ENCODE measurements at regions not wholly inside any gene's neighbourhood (a gene's known extent, or its start where the extent isn't known, plus 50 kb on each side); places are given as distances from the start of the nearest gene placed in this dataset.
"Not testable (repeated sequence)": the region's sequence is repeated elsewhere in the genome, so short reads cannot be mapped to it uniquely, and the experiment has no call there.

GRCh38 chr4:62510228-62510627, 1310.1 kb downstream of the ADGRL3 start:
- DNase-seq = no peak

GRCh38 chr4:62500296-62500695, 1300.2 kb downstream of the ADGRL3 start:
- no peak for DNase-seq

GRCh38 chr4:62495032-62495431, 1294.9 kb downstream of the ADGRL3 start:
- DNase-seq = no peak

GRCh38 chr4:62491756-62492155, 1291.6 kb downstream of the ADGRL3 start:
- DNase-seq = not testable (repeated sequence)

- no peak for DNase-seq
These were observed 1290.5 kb downstream of the ADGRL3 start for GRCh38 chr4:62490635-62491034.

DNA sequence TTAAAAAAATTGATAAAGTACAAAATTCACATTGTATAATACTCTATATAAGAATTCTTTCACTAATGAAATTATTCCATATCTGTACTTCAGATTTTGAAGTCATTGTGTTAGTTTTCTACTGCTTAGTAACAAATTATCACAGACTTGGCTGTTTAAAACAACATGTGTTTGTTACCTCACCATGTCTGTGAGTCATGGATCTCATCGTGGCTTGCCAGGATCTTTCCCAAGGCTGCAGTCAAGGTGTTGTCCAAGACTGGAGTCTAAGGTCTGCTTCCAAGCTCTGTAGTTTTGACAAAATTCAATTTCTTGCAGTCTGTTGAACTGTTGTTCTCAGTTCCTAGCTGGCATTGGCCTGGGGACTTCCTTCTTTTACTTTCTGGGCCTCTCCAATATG, 1286.9 kb downstream of the ADGRL3 start:
- no peak for DNase-seq

- DNase-seq = no peak
These were observed 1284.2 kb downstream of the ADGRL3 start for GRCh38 chr4:62484357-62484756.

GRCh38 chr4:62482355-62482754, 1282.2 kb downstream of the ADGRL3 start:
- no peak for DNase-seq

DNA sequence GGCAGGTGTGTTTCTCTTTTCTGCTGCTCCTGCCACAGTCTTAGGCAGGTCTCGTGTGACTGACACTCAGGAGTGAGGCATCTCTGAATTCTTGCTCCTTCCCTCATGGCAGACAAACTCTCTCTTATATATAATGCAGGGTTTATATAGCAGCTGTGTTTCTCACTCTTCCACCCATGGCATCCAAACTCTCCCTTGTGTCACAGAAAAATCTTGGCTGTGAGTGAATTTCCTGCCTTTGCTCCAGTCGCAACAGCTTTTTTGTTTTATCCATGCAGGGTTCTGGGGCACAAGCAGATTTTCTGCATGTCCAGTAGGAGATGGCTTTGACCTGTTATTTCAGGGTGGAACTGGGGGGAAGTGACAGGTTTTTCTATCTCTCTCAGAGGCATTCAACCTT, 1275.5 kb downstream of the ADGRL3 start:
- no peak for DNase-seq

DNA sequence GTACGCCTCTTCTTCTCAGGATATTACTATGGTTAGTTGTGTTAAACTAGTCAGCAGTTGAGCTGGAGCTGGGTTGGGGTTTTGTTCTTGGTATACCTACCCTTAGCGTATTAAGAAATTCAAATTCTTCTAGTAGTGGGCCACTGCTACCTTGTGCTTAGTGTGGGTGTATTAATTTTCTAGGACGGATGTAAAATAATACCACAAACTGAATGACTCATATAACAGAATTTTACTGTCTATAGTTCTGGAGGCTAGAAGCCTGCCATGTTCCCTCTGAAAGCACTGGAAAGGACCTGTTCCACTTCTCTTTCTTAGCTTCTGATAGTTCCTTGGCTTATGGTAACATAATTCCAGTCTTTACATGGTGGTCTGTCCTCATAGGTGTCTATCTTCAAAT, 1274.7 kb downstream of the ADGRL3 start:
- no peak for DNase-seq

- DNase-seq = no peak
These were observed 1270.9 kb downstream of the ADGRL3 start for GRCh38 chr4:62471021-62471420.

DNA sequence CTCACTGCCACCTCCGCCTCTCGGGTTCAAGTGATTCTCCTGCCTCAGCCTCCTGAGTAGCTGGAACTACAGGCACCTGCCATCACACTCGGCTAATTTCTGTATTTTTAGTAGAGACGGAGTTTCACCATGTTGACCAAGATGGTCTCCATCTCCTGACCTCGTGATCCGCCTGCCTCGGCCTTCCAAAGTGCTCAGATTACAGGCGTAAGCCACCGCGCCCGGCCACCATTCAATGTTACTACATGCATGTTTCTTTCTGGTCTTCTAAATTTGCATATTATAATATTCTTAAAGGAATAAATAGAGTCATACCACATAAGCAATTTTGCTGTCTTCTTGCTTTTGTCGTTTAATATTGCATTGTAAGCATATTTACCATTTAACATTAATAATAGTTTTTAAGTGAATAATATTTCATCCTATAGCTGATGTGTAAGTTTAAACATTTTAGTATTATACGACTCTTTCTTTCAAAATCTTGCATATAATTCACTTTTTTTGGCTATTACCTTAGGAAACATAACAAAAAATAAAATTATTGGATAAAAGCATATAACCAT, 1270.4 kb downstream of the ADGRL3 start:
- DNase-seq = no peak

- DNase-seq = no peak
These were observed 1269.9 kb downstream of the ADGRL3 start for GRCh38 chr4:62470020-62470419.

DNA sequence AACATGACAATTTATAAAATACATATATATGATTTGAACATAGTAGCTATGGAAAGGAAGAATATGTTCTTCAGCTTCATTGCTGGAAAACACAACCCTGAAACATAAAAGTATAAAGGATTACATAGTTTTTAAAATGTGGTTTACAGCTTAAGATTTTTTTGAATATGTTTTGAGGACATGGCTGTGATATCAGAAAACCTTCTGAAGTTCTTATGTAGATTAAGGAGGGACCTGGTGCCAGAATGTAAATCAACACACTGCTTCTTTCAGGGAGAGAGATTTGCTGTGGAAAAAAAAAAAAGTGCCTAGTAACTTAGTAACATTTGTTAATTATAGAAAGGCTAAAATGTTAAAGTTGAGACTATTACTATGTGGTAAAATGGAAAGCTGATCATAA, 1261.8 kb downstream of the ADGRL3 start:
- no peak for DNase-seq

DNA sequence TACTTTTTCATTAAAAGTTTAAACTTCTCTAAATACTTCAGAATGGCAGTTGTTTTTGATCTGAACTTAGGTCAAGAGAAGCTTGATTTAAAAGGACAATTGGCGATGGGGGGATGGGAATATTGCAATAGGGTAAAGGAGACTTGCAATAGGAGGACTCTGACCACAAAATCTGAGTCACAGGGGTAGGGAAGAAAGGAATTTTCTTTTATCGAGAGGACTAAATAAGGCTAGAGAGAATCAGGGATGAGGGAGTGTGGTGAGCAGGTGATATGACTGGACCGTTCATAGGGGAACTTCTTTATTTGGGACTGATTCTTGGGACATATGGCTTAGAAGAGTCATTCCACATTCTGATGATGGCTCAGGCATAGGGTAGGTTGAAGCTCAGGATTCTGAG, 1260.2 kb downstream of the ADGRL3 start:
- no peak for DNase-seq

DNA sequence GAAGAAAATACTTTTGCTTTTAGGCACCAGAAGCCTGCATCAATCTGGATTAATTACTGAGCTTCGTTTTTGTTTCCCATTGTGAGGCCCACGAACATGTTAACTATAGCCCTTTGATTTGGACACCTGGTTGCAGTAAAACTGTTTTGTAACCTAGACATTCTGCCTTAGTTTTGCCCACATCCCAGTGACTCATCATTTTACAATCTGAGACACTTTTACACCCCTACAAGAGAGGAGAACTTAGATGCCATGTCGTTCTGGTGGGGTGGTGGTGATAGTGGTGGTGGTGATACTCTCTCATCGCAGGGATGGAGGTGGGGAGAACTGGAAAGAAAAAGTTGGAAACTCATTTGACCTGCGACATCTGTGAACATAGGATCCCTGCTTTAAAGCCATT, 1257.2 kb downstream of the ADGRL3 start:
- DNase-seq = no peak

DNA sequence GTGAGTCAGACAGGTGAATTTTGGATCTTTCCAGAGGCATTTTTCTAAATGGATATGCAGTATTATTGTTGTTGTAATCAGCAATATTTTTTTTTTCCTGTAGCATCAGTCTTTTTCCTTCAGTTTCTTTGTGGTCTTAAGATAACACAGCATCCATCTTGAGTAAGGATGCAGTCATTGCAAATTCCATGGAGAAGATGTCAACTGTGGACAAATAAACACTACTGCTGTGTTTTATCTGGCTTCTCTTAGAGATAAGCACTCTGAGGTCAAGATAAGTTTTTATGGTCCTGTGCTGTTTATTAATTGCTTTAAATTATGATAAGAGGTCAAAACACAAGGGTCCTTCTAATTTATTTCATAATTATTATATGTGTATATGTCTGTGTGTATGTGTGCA, 1255.7 kb downstream of the ADGRL3 start:
- no peak for DNase-seq

GRCh38 chr4:62454535-62454934, 1254.4 kb downstream of the ADGRL3 start:
- DNase-seq = no peak

DNA sequence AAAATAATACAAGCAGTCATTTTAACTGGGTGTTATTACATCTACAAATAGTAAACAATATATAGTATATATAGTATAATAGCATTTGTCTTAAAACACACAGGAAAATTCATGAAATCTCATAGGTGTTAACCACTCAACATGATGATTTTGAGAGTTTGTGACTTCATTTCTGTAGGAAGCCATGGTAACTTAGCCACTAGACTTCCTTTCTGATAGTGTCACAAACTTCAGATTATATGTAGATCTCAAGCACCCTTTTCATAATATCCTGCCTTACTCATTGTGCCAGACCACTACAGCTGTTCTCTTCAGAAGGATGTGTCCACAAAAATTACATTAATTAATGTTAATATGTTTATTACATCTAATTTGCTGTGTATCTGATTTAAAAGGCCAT, 1250.6 kb downstream of the ADGRL3 start:
- DNase-seq = no peak

DNA sequence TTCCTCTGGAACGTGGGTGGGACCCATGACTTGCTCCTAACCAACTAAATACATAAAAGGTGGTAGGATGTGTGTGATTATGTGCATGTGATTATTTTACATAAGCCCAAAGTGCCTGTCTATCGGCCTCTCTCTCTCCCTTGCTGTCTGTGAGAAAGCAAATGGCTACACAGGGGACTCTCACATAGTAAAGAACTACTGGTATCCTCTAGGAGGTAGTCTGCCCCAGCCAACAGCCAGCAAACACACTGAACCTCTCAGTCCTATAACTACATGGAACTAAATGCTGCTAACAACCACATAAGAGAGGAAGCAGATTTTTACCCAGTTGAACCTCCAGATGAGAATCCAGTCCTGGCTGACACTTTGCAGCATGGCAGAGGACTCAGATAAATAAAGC, 1249.4 kb downstream of the ADGRL3 start:
- no peak for DNase-seq

- DNase-seq = no peak
These were observed 1248.8 kb downstream of the ADGRL3 start for GRCh38 chr4:62448911-62449310.

DNA sequence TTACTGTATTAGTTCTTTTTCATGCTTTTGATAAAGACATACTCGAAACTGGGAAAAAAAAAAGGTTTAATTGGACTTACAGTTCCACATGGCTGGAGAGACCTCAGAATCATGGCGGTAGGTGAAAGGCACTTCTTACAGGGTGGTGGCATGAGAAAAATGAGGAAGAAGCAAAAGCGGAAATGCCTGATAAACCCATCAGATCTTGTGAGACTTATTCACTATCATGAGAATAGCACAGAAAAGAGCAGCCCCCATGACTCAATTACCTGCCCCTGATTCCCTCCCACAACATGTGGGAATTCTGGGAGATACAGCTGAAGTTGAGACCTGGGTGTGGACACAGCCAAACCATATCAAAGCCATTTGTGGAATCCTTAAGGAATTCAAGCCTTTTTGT, 1238.9 kb downstream of the ADGRL3 start:
- DNase-seq = no peak

GRCh38 chr4:62434921-62435320, 1234.8 kb downstream of the ADGRL3 start:
- no peak for DNase-seq

DNA sequence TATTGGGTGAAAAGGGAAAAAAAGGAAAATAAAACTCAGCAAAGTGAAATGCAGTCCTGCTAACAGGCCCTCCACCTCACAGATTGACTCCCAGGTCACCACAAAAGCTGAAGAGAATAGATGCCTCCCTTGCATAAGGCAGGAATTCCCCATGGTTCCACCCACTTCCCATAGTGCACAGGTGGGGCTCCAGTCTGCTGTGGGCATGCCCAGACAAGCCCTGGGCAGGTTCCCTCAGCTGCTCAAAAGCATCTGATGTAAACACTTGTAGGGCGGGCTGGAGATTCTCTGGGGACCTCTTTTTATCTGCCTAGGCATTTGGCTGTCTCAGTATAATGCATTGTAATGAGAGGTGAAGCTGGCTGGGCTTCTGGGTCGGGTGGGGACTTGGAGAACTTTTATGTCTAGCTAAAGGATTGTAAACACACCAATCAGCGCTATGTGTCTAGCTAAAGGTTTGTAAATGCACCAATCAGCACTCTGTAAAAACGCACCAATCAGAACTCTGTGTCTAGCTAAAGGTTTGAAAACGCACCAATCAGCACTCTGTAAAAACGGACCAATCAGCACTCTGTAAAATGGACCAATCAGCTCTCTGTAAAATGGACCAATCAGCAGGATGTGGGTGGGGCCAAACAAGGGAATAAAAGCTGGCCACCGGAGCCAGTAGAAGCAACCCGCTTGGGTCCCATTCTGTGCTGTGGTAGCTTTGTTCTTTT, 1231.5 kb downstream of the ADGRL3 start:
- not testable (repeated sequence) for DNase-seq

DNA sequence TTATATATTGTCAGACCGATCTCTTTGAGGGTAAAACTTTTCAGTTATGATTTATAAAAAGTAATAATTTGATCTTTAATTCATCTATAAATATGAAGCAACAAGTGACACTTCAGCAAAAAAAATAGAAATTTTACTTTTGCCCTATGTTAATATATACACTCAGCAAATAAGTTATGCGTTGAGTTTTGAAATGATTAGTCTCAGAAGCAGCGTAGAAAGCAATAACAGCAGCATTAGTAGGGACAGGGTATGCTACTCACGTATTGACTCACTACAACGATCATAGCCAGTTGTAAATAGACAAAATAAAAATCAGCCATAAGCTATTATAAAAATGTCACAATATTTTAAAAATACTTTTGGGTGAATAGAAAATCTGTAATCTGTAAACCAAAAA, 1229.2 kb downstream of the ADGRL3 start:
- DNase-seq = no peak

Measured in NCI-H1105 treated with DMSO at 0.1 percent for 48 hours (cell line).